GM21529 (cell line): ENCODE measurements at regions not wholly inside any gene's neighbourhood (a gene's known extent, or its start where the extent isn't known, plus 50 kb on each side); places are given as distances from the start of the nearest gene placed in this dataset.

Experiments used
- ATAC-seq: cut with Tn5 transposase; IDR thresholded peaks from one replicate; pipeline ENCODE4 v1.9.1; 2021; ENCODE audit not compliant: unreplicated experiment

DNA sequence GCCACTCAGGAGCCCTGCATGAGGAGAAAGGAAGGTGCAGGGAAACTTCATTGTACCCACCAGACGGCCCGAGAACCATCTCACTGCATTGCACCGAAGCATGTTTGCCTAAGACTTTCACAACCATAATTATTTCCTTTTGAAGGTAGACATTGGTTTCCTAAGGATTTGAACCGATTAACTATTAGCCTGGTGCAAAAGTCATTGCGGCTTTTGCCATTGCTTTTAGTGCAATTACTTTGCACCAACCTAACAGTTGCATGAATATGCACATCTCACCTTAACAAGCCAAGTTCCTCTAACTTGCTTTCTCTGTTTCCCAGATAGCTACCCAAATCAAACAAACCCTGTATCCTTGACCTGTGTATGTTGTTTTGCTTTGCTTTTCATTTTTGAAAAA, 516.3 kb upstream of the ID2 start:
- ATAC-seq, result no peak

DNA sequence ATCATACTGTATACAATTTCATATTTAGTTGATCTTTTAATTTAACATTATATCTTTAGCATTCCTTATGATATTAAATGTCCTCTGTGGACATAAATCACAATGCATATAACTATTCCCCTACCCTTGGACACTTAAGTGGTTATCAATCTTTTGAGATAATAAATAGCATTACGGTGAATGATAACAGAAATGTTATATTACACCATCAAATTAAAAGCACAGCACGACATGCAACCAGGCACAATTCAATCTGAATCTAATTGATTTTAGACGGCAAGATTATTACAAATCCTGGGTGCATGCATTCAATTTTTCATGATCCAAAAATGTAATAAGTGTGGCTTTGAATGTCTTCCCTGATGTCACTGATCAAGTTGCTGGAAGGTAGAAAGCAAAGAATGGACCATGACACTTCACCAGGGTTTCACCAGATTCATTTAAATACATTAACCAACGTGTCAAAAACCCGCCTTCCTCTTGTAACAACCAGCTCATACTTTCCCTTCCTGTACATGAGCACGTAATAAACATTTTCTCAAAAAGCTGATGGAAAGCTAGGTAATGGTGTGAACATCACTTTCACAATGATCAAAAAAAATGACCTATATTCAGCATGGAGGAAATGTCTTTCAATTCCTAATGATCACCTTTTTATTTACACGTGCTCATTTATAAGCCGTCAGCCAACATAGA, 513.7 kb upstream of the ID2 start:
- no peak for ATAC-seq

DNA sequence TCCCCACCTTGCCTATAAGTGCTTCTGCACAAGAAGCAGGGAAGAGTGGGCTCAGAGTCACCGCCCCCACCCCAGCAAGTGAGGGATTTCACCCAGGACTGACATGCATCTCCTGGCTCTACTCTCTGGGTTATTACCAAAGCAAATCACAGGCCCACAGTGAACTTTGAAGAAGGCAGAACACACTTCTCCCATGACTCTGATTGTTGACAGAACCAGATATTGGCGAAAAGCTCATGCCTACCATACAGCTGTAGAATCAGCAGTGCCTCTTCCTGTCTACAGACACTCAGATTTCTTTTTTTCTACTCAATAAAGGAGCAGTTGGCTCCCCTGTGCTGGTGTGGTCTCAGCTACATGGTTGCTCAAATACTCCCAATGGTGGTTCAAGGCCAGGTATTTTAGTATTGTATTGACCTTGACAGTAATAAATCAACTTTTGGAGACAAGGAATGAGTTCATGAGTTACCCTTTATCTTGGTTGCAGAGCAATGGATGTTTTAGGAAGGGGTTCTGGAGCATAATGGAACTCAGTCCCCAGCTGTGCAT, 512.9 kb upstream of the ID2 start:
- no peak for ATAC-seq

DNA sequence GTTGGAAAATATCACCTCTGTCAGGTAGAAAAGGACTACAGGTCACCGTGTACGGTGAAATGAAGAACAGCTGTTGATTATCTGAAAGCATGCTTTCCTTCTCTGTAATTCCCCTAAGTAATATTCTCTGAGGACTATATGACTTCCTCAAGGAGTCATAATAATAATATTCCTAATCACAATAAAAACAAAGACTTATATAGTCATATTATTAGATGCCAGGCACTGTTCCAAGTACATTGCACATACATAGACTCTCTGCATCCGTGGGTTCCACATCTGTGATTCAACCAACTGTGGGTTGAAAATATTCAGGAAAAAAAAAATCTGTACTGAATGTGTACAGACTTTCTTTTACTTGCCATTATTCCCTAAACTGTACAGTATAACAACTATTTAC, 512.4 kb upstream of the ID2 start:
- ATAC-seq, result no peak

DNA sequence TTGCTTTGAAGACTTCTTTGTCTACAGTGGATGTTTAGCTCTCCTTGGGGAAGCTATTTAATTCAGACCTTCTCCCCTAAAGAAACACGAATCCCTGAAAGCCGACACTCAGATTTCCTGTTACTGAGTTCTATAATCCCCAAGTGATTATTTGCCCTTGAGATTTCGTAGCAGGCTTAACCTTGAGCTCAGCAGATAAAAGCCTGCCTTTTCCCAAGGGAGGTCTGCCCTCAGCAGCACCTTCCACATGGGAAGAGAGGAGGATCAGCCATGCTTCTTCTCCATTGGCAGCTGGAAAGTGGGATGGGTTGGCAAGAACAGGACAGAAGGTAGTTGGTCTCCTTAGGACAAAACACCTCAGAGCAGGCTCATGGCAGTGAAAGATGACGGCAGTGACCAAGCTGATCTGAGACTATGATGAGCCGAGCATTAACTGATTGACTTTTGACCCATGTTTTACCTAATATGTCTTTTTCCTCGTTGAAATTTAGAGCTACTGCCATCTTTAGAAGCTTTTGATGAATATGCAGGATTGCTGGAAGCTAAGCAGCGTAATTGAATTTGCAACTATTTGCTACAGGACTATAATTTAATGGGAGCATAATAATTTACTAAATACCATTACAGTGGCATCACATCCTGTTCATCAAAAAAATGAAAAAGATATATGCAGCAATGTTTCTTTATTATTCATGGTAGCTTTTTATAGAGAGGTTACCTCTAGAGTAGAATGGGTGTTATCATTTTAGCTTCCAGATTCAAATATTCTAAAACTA, 511.1 kb upstream of the ID2 start:
- ATAC-seq, result no peak

DNA sequence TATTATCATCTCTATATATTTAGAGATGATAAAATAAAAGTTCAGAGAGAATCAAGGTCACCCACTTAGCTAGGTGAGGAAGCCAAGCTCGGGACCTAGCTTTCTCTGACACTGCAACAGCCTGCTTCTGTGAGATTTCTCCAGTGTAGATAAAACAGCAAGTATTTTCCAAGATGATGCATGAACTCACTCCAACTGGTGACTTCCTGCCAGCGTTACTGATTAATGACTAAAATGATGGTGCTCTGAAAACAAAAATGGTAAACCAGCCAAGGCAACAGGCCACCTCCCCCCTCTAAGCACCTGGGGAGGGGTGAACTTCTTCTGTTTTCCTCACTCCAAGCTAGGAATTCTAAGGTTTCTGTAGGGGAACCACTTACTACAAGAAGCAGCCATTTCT, 510.2 kb upstream of the ID2 start:
- no peak for ATAC-seq

DNA sequence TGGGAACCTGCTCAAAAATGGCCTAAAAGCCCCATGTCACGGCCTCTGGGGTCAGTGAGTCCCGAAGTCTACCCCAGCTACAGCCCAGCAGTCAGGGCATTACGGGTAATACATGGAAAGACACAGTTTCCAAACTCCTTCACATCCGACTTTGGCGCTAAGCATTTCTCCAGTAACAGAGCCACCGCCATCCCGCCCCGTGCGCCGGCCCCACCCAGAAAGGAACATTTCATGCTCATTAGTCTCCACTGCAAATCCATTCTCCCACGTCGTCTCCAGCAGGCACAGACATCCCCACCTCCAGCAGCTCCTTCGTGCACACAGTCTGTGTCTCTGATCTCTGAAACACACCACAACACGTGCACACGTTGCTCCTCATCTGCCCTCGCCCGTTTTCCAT, 509.2 kb upstream of the ID2 start:
- ATAC-seq, result no peak

DNA sequence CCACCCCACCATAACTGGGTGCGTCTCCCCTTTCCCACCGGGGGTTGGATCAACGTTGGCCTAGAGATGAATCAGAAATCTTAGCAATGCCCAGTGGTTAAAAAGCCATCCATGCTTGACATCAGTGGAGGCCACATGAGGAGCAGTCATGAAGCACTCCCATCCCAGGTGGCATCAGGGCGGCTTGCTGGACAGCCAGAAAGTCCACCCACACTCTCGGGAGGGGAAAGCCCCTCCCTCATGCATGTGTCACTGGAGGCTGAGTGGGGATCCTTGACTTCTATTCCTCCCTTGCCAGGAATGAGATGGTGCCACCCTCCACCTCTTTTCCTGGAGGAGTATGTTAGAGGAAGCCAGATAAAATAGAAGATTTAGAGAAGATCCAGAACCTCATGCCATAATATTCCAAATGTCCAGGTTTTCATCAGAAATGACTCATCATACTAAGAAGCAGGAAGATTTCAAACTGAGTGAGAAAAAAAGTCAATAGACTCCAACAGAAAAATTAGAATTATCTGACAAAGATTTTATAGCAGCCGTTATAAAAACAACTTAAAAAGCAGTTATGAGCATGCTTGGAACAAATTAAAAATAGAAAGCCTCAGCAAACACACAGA, 507.1 kb upstream of the ID2 start:
- no peak for ATAC-seq

DNA sequence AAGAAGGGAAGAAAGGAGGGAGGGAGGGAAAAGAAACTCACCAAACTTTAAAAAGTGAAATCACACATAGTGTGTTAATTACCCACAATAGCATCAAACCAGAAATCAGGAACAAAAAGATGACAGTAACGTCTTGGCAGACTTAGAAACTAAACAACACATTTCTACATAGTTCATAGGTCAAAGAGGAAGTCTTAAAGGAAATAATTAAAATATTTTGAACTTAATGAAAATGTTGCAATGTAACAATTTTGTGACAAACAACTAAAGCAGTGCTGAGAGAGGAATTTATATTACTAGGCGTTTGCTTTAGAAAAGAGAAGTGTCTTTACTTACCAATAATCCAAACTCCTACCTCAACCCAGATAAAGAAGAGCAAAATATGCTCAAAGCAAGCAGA, 505.0 kb upstream of the ID2 start:
- no peak for ATAC-seq

DNA sequence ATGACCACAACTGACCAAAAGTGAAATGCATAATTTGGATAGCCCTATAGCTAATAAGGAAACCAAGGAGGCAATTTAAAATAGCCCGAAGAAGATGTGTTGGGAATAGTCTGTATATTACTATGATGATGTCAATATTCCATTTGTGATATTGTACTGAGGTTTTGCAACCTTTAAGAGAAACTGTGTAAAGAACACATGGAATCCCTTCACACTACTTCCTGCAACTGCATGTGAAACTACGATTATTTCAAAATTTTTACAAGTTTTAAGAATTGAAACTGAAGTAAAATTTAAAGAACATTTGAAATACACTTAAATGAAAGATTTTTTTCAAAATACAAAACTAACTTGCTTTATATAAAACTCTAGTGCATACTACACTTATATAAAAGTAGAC, 504.3 kb upstream of the ID2 start:
- ATAC-seq, result no peak

DNA sequence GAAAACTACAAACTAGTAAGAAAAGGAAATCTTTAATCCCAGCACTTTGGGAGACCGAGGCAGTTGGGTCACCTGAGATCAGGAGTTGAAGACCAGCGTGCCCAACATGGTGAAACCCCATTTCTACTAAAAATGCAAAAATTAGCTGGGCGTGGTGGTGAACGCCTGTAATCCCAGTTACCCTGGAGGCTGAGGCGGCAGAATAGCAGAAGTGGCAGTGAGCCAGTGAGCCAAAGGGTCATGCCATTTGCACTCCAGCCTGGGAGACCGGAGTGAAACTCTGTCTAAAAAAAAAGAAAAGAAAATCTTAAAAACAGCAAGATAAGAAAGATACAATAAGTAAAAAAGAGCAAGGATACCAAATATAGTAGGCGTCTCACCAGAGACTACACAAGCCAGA, 502.9 kb upstream of the ID2 start:
- ATAC-seq, result no peak

DNA sequence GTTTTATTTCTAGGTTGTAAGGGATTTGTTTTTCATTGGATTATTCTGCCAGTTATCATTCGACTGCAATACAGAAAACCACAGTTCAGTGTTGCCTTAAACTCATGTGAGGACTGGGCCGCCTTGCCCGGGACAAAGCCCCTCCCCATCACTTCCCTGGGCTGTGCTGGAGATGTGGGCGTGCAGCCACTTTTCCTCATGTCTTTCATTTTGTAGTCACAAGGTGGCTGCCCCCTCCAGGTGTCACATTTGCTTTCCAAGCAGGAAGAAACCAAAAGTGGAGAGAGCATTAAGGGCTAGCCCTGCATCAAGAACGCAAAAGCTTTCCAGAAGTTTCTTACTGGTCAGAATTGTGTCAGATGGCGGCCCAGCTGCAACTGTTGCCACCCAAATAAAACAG, 492.5 kb upstream of the ID2 start:
- ATAC-seq, result no peak

DNA sequence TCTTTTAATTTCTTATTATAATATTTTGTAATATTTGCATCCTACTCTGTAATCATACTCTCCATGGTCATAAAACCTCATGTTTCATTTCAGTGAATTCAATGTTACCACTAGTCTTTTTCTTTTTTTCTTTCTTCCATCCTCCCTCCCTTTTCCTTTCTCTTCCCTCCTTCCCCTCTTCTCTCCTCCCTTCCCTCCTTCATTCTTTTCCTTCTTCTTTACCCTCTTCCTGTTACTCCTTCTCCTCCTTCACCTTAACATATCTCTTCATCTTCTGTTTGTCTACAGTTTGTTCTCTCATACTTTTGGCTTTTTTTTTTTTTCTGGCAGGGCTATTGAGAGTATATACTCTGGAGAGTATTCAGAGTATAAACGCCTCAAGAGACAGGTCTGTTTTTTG, 491.6 kb upstream of the ID2 start:
- ATAC-seq, result no peak

DNA sequence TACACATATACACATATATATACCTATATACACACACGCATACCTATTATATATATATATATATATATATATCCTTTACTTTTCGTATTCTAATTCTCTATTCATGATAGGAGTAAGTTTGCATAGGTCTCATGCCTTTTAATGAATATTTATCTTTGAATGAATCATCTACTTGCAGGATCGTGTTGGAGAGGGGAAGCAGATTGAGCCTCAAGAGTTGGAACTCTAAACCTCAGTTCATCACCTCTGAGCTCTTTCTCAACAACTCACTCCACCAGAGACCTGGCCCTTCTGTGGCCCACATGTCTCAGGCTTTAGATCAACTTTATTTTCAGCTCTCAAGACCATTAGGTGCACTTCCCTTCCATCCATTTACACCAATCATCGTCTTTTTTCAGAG, 490.4 kb upstream of the ID2 start:
- no peak for ATAC-seq

DNA sequence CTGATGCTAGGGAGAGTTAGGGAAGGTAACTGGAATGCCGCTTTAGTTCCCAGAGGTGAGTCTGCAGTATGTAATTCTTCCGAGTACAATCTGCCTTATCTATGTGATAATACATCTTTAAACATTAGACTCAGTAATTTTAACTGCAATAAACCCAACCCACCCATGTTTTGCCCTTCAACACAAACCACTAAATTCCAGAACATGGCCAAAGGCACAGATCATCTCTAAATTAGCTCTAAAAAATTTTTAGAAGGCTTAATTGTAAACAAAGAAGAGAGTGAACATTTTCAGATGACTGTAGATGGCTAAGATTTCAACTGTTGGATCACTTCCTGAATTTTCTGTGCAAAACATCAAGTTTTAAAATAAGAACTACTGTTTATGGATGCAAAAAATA, 488.7 kb upstream of the ID2 start:
- no peak for ATAC-seq

DNA sequence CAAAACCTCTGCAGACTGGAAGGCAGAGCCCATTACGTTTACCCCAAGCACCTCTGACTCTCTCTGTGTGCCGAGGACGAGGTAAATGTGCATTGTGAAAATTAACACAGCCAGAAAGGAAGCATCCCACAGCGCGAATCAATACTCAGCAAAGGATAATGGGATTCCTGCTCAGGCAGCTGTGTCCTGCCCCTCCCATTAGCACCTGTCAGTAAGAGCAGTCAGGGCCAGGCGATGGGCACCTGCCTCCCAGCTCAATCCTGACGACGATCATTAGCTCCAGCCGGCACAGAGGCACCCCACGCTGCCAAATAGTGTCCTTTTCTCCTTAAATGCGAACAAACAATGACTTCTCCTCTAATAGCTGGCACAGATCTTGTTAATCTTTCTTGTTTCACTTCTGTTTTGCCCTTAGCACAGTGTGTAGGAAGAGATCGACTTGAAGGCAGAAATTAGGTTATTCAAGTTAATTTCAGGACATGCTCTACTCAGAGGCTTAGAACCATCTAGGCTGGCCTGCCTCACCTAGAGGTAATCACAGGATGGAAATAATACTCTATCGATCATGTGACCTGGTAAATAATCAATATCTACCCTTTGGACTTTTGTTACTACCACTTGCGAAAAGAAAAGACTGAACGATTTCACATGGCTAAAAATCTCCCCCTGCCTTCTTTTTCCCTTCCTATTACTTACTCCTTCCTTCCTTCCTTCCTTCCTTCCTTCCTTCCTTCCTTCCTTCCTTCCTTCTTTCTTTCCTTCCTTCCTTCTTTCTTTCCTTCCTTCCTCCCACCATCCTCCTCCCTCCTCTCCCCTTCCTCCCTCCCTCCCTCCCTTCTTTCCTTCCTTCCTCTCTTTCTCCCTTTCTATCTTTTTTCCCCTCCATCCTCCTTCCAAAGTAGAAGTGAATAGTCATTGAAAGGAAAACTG, 487.9 kb upstream of the ID2 start:
- no peak for ATAC-seq

DNA sequence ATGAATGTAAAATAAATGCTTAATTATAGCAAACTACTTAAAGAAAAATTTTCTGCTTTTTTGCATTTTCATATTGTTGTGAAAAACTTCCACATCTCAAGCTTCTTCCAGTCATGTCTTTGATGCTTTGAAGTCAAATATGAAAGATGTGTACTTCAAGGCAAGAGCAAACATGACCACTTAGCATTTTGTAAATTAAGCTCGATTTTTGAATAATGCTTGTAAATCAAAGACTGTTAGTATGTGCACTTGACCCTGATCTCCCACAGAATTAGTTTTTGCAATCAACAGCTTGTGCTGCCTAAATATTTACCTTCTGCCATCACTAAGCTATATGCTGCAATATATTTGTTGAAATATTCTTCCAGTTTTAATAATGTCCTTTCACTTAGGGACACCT, 486.1 kb upstream of the ID2 start:
- no peak for ATAC-seq

DNA sequence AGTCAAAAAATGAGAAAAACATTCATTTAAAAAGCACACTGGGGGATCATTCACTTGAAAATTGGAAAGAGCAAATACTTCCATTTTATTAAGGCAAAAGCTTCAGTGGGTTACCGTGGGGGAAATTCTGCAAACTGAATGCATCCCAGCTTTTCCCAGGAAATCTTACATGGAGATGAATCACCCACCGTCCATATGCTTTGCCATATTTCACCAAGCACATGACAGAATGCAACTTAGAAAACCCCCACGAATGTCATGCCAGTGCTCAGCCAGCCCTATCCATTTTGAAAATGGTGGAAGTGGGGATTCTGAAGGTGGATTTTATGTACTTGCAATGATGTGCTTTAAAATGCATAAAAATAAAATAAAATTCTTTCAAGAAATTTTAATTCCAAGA, 485.5 kb upstream of the ID2 start:
- ATAC-seq, result no peak

DNA sequence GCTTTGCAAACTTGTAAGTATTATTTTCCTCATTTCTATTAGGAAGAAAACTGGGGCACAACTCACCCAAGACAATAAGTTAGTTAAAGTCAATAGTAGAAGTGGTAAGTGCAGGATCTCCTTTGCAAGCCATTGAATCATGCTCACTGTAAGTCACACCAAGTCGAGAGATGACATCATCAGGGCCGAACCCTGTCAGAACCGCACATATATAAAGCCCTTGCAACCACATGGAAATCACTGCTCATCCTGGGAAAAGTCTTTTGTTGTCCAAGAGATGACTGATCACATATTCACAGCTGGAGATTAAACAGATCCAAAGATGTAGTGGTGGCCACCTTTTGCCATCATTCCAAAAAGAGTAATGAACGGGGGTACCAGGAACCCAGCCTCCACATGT, 484.8 kb upstream of the ID2 start:
- ATAC-seq, result no peak

DNA sequence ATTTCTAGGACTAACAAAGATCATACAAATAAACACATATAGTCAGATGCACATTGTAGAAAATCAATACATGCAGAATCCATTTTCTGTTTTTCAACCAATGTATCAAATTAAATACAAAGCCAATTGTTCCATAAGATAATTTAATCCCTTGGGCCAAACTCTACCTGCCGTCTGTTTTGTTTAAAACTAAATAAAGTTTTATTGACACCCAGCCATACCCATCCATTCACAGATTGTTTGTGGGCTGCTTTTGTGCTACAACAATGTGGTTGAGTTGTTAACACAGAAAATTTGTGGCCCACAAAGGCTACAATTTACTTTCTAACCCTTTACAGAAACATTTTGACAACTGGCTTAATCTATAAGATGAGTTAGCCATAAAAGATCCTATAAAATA, 484.0 kb upstream of the ID2 start:
- ATAC-seq, result no peak

DNA sequence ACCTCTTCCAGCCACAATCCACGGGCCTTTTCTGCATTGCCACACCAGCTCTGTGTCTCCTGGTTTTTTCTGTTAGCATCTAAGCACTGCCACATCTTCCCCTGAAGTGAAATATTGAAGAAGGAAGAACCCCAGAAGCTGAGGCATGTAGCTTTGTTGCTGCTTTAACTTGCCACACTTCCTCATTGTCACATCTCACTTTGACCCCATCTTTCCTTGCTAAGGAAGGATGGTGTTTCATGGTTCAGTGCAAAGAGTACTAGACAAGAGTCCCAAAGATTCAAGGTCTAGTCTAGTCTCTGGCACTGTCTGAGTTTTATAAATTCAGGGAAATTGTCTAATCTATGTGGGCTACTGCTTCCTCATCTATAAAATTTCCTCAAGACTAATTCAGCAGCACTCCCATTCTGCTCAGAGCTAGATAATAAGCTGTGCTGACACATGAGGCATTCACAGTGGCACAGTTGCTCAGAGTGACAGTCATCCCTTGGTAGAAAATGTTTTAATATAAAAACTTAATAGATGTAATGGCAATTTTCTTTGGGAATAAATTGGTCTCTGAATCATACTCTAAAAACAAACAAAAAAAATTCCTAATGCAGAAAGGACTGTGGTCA, 483.0 kb upstream of the ID2 start:
- ATAC-seq, result no peak
